HUDEP-2 (cell line): ENCODE measurements at regions not wholly inside any gene's neighbourhood (a gene's known extent, or its start where the extent isn't known, plus 50 kb on each side); places are given as distances from the start of the nearest gene placed in this dataset.

Source experiments
- DNase-seq, 76 experiments: peaks; one replicate each; lab custom pipeline; 2025; ENCODE audit not compliant: unreplicated experiment in 76 of 76; lab: John Stamatoyannopoulos, UW

DNA sequence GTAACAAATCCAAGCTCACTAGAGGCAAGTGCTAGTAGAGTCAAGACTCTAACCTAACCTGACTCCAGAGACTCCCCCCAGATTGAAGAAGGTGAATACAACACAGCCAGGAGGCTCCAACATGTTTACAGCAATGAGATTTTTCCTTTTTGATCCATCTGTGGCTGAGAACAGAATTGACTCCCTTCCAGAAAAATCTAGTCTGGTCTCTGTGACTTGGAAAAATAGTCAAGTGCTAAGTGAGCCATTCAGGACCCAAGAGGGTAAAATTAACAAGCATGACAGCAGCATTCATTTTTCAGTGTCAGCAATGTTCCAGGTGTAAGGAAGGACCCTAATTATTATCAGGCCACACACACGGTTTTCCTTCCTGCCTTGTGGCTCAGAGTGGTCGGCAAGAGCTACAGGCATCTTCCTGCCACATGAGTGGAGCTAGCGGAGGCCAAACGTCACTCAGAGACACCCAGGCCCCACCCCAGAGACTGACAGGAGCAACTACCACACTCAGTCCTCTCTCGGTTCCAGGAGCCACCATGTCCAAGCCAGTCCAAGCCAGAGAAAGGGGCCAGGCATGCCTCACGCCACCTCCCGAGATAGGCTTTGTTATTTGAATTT lies 395.1 kb downstream of the FOXO1 start:
- DNase-seq = no peak

GRCh38 chr13:40271931-40272775 lies 394.3 kb downstream of the FOXO1 start:
- no peak for DNase-seq

- DNase-seq = no peak
Observed at GRCh38 chr13:40272776-40273139, 393.7 kb downstream of the FOXO1 start.

DNA sequence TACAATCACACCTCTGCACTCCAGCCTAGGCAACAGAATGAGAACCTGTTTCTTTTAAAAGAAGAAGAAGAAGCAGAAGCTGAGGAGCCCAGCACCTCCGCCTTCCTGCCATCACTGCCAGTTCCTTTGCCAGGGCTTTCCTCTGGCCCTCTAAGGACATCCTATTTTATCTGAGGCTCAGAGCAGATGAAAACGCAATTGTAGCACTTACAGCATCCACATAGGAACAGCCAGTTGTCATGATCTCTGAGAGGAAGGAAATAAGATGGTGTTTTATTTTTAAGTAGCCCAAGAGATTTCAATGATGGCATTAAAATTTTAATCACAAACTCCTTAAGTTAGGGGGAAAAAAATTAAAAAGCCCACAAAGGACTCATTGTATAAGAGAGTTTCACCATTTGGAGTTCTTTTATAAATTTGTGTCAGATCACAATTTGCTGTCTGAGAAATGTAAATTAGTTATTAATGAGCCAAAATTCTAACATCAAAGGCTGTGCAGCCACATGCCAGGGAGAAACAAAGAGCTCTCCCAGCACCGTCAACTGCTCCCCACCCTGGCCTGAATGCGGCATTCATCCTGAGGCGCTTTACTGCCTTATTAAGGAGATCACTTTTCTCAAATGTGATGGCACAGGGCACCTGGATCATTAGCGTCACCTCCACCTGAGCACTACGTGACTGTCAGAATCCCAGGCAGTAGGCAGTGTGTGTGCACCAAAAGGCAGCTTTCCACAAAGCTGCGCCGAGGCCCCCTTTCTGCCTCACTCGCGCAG lies 393.0 kb downstream of the FOXO1 start:
- DNase-seq = no peak

DNA sequence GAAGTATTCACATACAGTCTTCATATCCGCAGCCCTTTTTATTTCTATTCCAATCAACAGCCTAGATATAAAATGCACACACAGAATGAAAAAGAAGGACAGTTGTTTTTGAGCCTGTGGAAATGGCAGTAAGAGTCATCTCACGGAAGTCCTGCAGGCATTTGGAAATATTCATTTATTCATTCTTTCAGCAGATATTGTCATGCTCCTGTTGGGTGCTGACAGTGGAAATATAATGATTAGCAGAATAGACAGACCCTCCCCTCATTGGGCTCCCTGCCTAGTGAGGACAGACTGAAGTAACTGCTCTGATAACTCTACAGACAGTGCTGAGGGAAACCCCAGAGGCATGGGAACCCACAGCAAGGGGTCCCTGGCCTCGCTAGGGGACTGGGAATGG lies 392.3 kb downstream of the FOXO1 start:
- DNase-seq = no peak

DNA sequence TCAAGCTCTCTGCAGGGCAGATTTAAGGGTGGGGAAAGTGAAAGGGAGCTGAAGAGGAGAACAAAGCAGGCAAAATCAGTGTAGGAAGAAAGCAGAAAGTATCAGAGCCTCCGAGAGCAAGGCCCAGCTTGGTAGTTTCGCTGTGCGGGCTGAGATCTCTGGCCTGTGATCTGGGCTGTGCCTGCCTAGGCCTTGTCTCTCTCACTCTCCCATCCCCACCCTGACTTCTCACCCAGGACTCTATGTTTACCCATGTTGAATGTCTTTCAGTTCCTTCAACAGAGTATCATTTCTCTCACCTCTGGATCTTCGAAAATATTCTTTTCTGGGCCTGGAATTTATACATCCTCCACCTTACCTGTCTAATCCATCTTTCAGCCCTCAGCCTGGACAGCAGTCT lies 391.3 kb downstream of the FOXO1 start:
- no peak for DNase-seq

DNA sequence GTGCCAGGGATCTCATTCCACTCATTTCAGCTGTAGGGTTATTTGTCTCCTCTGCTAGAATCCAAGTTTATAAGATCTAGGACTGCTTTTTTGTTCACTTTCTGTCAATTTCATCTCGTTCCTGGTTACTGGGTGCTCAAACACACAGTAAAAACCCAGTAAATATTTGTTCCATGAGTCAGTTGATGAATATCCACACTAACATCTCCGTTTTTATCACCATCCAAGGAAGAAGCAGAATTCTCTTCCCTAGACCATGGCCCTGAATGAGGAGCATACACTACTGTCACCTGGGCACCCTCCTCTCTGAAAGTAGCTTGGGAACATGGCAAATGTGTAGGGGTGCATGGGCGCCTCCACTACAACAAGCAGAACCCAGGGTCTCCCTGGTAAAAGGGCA lies 390.8 kb downstream of the FOXO1 start:
- DNase-seq = no peak

DNA sequence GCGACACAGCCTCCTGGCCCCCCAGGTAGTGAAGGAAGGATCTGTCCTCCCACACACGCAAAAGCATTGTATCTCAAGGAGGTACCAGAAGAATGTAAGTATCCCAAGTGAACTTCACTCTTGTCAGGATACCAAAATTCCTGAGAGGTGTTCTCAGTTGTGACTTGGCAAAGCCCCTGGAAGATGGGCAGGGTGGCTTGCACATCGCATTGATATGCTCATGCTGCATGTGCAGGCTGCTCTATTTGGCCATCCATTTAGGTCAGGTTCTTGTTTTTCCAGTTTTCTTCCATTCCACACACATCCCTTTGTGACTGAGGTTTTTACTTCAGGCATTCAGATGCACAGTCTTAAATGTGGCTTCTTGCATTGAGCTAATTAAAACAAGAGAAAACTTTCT lies 382.8 kb downstream of the FOXO1 start:
- DNase-seq = no peak

- no peak for DNase-seq
Observed at GRCh38 chr13:40285634-40286033, 380.8 kb downstream of the FOXO1 start.

GRCh38 chr13:40287428-40287827 lies 379.0 kb downstream of the FOXO1 start:
- no peak for DNase-seq

GRCh38 chr13:40288259-40288658 lies 378.2 kb downstream of the FOXO1 start:
- DNase-seq = no peak

- no peak for DNase-seq
Observed at GRCh38 chr13:40290758-40291157, 375.7 kb downstream of the FOXO1 start.

- no peak for DNase-seq
Observed at GRCh38 chr13:40292108-40292507, 374.3 kb downstream of the FOXO1 start.

DNA sequence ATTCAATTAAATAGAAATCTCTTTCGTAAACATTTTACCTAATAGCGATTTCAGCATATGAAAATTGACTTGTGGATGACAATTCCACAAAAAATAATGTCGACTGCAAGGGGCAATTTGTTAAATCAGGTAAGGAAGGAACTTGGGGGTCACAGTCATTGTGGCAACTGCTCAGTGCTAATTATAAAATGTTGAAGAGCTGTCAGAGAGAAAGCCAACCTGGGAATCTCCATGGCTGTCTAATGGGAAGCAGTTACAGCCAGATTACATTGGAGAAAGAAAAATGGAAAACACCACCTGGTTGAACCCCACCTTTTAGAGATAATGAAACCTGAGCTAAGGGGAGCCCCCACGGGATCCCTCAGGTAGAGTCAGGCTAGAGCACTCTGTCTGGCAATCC lies 373.9 kb downstream of the FOXO1 start:
- DNase-seq = no peak

DNA sequence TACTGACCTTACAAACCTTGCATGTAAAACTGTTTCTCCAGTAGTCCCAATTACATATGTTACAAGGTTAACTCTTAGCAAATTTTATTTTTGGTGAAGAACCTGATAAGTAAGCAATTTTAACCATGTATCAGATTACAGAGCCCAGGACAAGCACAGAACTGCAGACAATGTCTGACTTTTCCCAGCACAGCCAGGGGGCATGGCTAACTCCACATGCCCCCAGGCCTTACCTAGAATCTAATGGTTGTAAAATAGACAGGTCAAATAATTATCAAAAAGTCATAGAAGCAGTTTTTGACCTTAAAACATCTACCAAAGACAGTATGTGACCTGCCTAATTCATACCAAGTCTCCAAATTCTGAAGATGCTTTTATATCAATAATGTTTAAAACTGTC lies 364.1 kb downstream of the FOXO1 start:
- DNase-seq = no peak

DNA sequence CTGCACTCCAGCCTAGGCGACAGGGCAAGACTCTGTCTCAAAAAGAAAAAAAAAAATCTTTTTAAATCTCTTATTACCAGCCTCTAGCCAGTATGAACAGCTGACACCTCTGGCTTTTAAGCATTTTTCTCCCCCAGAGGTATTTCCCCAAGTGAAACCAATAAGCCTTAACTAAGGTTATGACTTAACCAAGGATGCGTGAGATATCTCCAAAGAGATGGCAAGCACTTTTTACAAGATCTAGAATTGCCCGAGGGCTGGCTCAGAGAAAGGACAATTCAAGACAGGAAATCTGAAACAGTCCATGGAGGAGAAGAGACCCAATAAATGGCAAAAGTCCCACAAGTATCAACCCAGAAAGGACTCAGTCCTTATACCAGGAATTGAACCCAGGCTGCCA lies 362.1 kb downstream of the FOXO1 start:
- no peak for DNase-seq

- DNase-seq = no peak
Observed at GRCh38 chr13:40306817-40307216, 359.6 kb downstream of the FOXO1 start.

DNA sequence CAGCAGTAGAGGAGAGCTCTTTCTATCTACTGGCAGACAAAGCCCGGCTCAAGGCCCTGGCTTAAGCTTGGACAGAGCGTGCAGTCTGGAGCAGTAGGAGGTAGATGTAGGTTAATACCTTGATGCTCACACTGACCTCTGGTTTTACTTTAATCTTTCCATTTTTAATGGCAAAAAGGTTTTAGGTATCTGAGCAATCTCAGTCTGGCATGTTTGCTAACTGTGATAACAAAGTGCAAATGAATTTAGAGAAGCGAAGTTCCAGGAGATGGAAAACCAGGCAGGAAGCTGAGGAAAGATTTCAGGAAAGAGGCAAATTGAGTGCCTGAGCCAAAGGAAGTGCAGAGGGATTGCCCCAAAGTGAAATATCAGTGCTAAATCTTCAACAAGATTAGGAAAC lies 356.6 kb downstream of the FOXO1 start:
- DNase-seq = no peak

DNA sequence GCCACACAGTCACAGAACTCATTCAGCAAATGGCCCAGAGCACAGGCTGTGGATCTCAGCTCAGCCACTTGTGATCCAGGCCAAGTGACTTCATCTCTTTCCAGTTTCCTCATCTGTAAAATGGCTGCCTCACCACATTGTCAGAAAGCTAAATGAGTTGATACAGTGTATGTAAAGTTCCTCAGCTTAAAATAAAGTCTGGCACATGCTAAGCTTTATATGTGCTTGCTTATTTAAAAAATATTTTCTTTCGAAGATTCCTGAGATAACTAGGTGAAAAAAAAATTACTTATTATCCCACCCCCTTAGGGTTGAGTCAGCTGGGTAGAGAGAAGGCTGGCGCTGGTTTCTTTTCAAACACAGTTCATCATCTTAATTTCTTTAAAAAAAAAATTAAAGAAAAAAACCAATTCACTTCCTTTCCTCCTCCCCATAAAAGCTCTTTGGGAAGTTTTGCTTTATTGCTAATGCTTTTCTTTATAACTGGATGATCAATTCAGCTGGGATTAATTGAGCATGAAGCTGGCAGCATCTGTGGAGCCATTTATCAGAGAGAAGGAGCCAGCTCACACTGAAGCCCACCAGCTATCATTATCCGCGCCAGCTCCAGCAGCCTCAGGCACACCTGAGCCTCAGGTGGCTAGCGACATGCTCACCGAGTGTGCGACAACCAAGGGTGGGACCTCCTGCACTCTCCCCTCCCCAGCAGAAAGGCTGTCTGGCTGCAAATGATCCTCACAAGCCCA lies 354.9 kb downstream of the FOXO1 start:
- DNase-seq = no peak

GRCh38 chr13:40313269-40314200 lies 352.9 kb downstream of the FOXO1 start:
- DNase-seq = no peak
